ENCODE measurements at regions not wholly inside any gene's neighbourhood (a gene's known extent, or its start where the extent isn't known, plus 50 kb on each side); places are given as distances from the start of the nearest gene placed in this dataset.

GRCh38 chr20:51162015-51162414 is 139.1 kb upstream of the KCNG1 start:
- Histone ChIP-seq H3K27me3 (ENCODE audit: insufficient read depth, low read depth, severe bottlenecking) (peaks cover 83% of the 10 kb centered on the region), H3K9me3 (ENCODE audit: severe bottlenecking) (peaks cover 4% of the 10 kb centered on the region), H3K27ac (no peak overlapping the region), H3K4me3 (ENCODE audit: low read depth, low read length) (no peak overlapping the region), H3K36me3 (no peaks in the 10 kb centered on the region)
- TF ChIP-seq CTCF (IDR thresholded peaks at IDR 0.05; ENCODE audit: low read depth, low read length): no peak
- DNase-seq: no peak

- no peaks in the 10 kb centered on the region for H3K36me3 ChIP-seq
- H3K27me3 ChIP-seq (ENCODE audit: insufficient read depth, low read depth, severe bottlenecking): peaks cover 82% of the 10 kb centered on the region
- H3K4me3 ChIP-seq (ENCODE audit: low read depth, low read length): no peak overlapping the region
- TF ChIP-seq CTCF (IDR thresholded peaks at IDR 0.05; ENCODE audit: low read depth, low read length): no peak
- H3K9me3 ChIP-seq (ENCODE audit: severe bottlenecking): no peaks in the 10 kb centered on the region
- no peak overlapping the region for H3K27ac ChIP-seq
- DNase-seq: no peak
Measured at GRCh38 chr20:51160821-51161220, 137.9 kb upstream of the KCNG1 start.

GRCh38 chr20:51159981-51160380 is 137.1 kb upstream of the KCNG1 start:
- Histone ChIP-seq H3K27me3 (ENCODE audit: insufficient read depth, low read depth, severe bottlenecking) (peaks cover 91% of the 10 kb centered on the region), H3K27ac (no peak overlapping the region), H3K9me3 (ENCODE audit: severe bottlenecking) (no peaks in the 10 kb centered on the region), H3K36me3 (no peaks in the 10 kb centered on the region), H3K4me3 (ENCODE audit: low read depth, low read length) (no peak overlapping the region)
- DNase-seq: no peak
- no peak for TF ChIP-seq CTCF (IDR thresholded peaks at IDR 0.05; ENCODE audit: low read depth, low read length)

- H3K4me3 ChIP-seq (ENCODE audit: low read depth, low read length): no peak overlapping the region
Measured at GRCh38 chr20:51159303-51159702, 136.4 kb upstream of the KCNG1 start.

GRCh38 chr20:51158226-51158625 is 135.3 kb upstream of the KCNG1 start:
- no peak overlapping the region for H3K4me3 ChIP-seq (ENCODE audit: low read depth, low read length)
- no peaks in the 10 kb centered on the region for H3K9me3 ChIP-seq (ENCODE audit: severe bottlenecking)
- no peak for DNase-seq
- H3K36me3 ChIP-seq: no peaks in the 10 kb centered on the region
- peaks cover 92% of the 10 kb centered on the region for H3K27me3 ChIP-seq (ENCODE audit: insufficient read depth, low read depth, severe bottlenecking)
- no peak overlapping the region for H3K27ac ChIP-seq
- TF ChIP-seq CTCF (IDR thresholded peaks at IDR 0.05; ENCODE audit: low read depth, low read length): no peak

More at GRCh38 chr20:51159303-51159702, 136.4 kb upstream of the KCNG1 start:
- H3K9me3 ChIP-seq (ENCODE audit: severe bottlenecking): no peaks in the 10 kb centered on the region
- H3K27me3 ChIP-seq (ENCODE audit: insufficient read depth, low read depth, severe bottlenecking): peaks cover 91% of the 10 kb centered on the region
- H3K36me3 ChIP-seq: no peaks in the 10 kb centered on the region
- no peak overlapping the region for H3K27ac ChIP-seq
- TF ChIP-seq CTCF (IDR thresholded peaks at IDR 0.05; ENCODE audit: low read depth, low read length): no peak
- no peak for DNase-seq

Data from WERI-Rb-1 (cell line).